ENCODE measurements at regions not wholly inside any gene's neighbourhood (a gene's known extent, or its start where the extent isn't known, plus 50 kb on each side); places are given as distances from the start of the nearest gene placed in this dataset.
A peak's percentile ranks its signal among the peaks of the same experiment; 100 is the strongest.

- peak in 1 of 2 donors; percentile 10 for DNase-seq
- no peak for ATAC-seq
- intact Hi-C loops (cut with DNase I, micrococcal nuclease): no loop called here
Observed at GRCh38 chr2:239536186-239536585, 135.4 kb upstream of the HDAC4 start.

- no peak for DNase-seq
- ATAC-seq: no peak
- intact Hi-C loops (cut with DNase I, micrococcal nuclease): no loop called here
Observed at GRCh38 chr2:239535413-239536144, 134.8 kb upstream of the HDAC4 start.

GRCh38 chr2:239534581-239535412 is 134.0 kb upstream of the HDAC4 start:
- ATAC-seq: no peak
- intact Hi-C loops (cut with DNase I, micrococcal nuclease): no loop called here

GRCh38 chr2:239533569-239534316 is 132.9 kb upstream of the HDAC4 start:
- intact Hi-C loops (cut with DNase I, micrococcal nuclease): no loop called here
- no peak for DNase-seq
- no peak for ATAC-seq

More at GRCh38 chr2:239534581-239535412, 134.0 kb upstream of the HDAC4 start:
- no peak for DNase-seq

- ATAC-seq: no peak
- DNase-seq: no peak
- intact Hi-C loops (cut with DNase I, micrococcal nuclease): no loop called here
Observed at GRCh38 chr2:239532859-239533258, 132.0 kb upstream of the HDAC4 start.

GRCh38 chr2:239532250-239532649 is 131.4 kb upstream of the HDAC4 start:
- intact Hi-C loops (cut with DNase I, micrococcal nuclease): no loop called here
- ATAC-seq: no peak
- DNase-seq: no peak

- ATAC-seq: no peak
- no peak for DNase-seq
- intact Hi-C loops (cut with DNase I, micrococcal nuclease): no loop called here
Observed at GRCh38 chr2:239531456-239532241, 130.8 kb upstream of the HDAC4 start.

- DNase-seq (no peak), ATAC-seq (no peak)
- intact Hi-C loops (cut with DNase I, micrococcal nuclease): no loop called here
Observed at GRCh38 chr2:239530749-239531316, 130.0 kb upstream of the HDAC4 start.

- DNase-seq (no peak), ATAC-seq (no peak)
- intact Hi-C loops (cut with DNase I, micrococcal nuclease): no loop called here
Observed at GRCh38 chr2:239529313-239530015, 128.6 kb upstream of the HDAC4 start.

GRCh38 chr2:239528883-239529282 is 128.1 kb upstream of the HDAC4 start:
- ATAC-seq: no peak
- intact Hi-C loops (cut with DNase I, micrococcal nuclease): no loop called here
- no peak for DNase-seq

GRCh38 chr2:239528146-239528545 is 127.3 kb upstream of the HDAC4 start:
- no peak for DNase-seq
- intact Hi-C loops (cut with DNase I, micrococcal nuclease): no loop called here
- no peak for ATAC-seq

- ATAC-seq: no peak
- intact Hi-C loops (cut with DNase I, micrococcal nuclease): no loop called here
- DNase-seq: no peak
Observed at GRCh38 chr2:239526666-239527415, 126.0 kb upstream of the HDAC4 start.

GRCh38 chr2:239526038-239526437 is 125.2 kb upstream of the HDAC4 start:
- no peak for ATAC-seq
- intact Hi-C loops (cut with DNase I, micrococcal nuclease): no loop called here
- no peak for DNase-seq

- ATAC-seq (no peak), DNase-seq (no peak)
- intact Hi-C loops (cut with DNase I, micrococcal nuclease): no loop called here
Observed at GRCh38 chr2:239523954-239524330, 123.1 kb upstream of the HDAC4 start.

- intact Hi-C loops (cut with DNase I, micrococcal nuclease): no loop called here
- ATAC-seq: no peak
Observed at GRCh38 chr2:239523147-239523953, 122.5 kb upstream of the HDAC4 start.

GRCh38 chr2:239522740-239523119 is 121.9 kb upstream of the HDAC4 start:
- DNase-seq (no peak), ATAC-seq (no peak)
- intact Hi-C loops (cut with DNase I, micrococcal nuclease): no loop called here

More at GRCh38 chr2:239523147-239523953, 122.5 kb upstream of the HDAC4 start:
- DNase-seq: no peak

Data from left colon (tissue), 2 donors.